Liver (tissue), 8 donors: ENCODE measurements at regions not wholly inside any gene's neighbourhood (a gene's known extent, or its start where the extent isn't known, plus 50 kb on each side); places are given as distances from the start of the nearest gene placed in this dataset.

Source experiments
- DNase-seq: peaks from one replicate; pipeline ENCODE4 v3.0.0-alpha.2; 2017; ENCODE audit warnings: low spot score
- H3K27ac ChIP-seq, 2 donors: one replicate each; pipeline ENCODE4 v1.7.0; 2013; ENCODE audit warnings: inconsistent platforms in 2 of 2, low read length in 2 of 2, control low read depth in 1 of 2, low read depth in 1 of 2, mild to moderate bottlenecking in 1 of 2
- H3K27me3 ChIP-seq, 4 donors: one replicate each; pipeline versions ENCODE4 v1.6.1 to v1.7.0; 2013; ENCODE audit warnings: low read length in 3 of 4, inconsistent platforms in 1 of 4, mild to moderate bottlenecking in 1 of 4, moderate library complexity in 1 of 4; ENCODE audit not compliant: control insufficient read depth in 4 of 4, insufficient read depth in 4 of 4
- H3K36me3 ChIP-seq, 4 donors: one replicate each; pipeline versions ENCODE4 v1.6.1 to v1.7.0; 2013; ENCODE audit warnings: low read length in 3 of 4, mild to moderate bottlenecking in 3 of 4, low read depth in 1 of 4, moderate library complexity in 1 of 4; ENCODE audit not compliant: control insufficient read depth in 4 of 4, insufficient read depth in 3 of 4
- H3K4me1 ChIP-seq, 4 donors: one replicate each; pipeline versions ENCODE4 v1.6.1 to v1.7.0; 2013; ENCODE audit warnings: low read length in 3 of 4, mild to moderate bottlenecking in 3 of 4, moderate library complexity in 1 of 4; ENCODE audit not compliant: control insufficient read depth in 4 of 4, insufficient read depth in 4 of 4
- H3K4me3 ChIP-seq, 3 donors: one replicate each; pipeline versions ENCODE4 v1.6.1 to v1.7.0; 2013; ENCODE audit warnings: low read length in 3 of 3, control low read depth in 1 of 3, low read depth in 1 of 3, mild to moderate bottlenecking in 1 of 3
- H3K9ac ChIP-seq, 2 donors: one replicate each; pipeline ENCODE4 v1.7.0; 2013; ENCODE audit warnings: low read length in 2 of 2, mild to moderate bottlenecking in 2 of 2, moderate library complexity in 2 of 2, control low read depth in 1 of 2, low read depth in 1 of 2
- H3K9me3 ChIP-seq, 4 donors: one replicate each; pipeline versions ENCODE4 v1.6.1 to v1.7.0; 2013; ENCODE audit warnings: low read length in 3 of 4; ENCODE audit not compliant: control insufficient read depth in 4 of 4
- CTCF ChIP-seq: fragments of 150-350 bp; IDR thresholded peaks from 2 replicates; pipeline ENCODE4 v1.5.1; 2017; ENCODE audit warnings: improper control_type of control experiment, low read depth, low read length; ENCODE audit not compliant: missing input control
- EGR1 ChIP-seq, 2 donors: IDR thresholded peaks; 2 replicates each; pipeline ENCODE4 v1.6.1; 2016 to 2018; ENCODE audit warnings: antibody characterized with exemption in 2 of 2, low read depth in 2 of 2
- FOXA1 ChIP-seq: IDR thresholded peaks from 2 replicates; pipeline ENCODE4 v1.6.1; 2016; ENCODE audit warnings: antibody characterized with exemption
- FOXA2 ChIP-seq: IDR thresholded peaks from 2 replicates; pipeline ENCODE4 v1.6.1; 2016; ENCODE audit warnings: antibody characterized with exemption
- GABPA ChIP-seq, 2 donors: IDR thresholded peaks in 1 of 2; conservative IDR thresholded peaks in 1 of 2; 2 replicates each; pipeline ENCODE4 v1.6.1; 2016; ENCODE audit warnings: antibody characterized with exemption in 2 of 2, mild to moderate bottlenecking in 1 of 2, moderate library complexity in 1 of 2
- HNF4A ChIP-seq, 2 donors: conservative IDR thresholded peaks; 2 replicates each; pipeline ENCODE4 v1.6.1; 2016; ENCODE audit warnings: antibody characterized with exemption in 2 of 2, mild to moderate bottlenecking in 2 of 2
- HNF4G ChIP-seq: IDR thresholded peaks from 2 replicates; pipeline ENCODE4 v1.6.1; 2016; ENCODE audit warnings: antibody characterized with exemption
- JUND ChIP-seq, 2 donors: IDR thresholded peaks; 2 replicates each; pipeline ENCODE4 v1.6.1; 2016; ENCODE audit warnings: antibody characterized with exemption in 2 of 2
- MAX ChIP-seq: IDR thresholded peaks from 2 replicates; pipeline ENCODE4 v1.6.1; 2016; ENCODE audit warnings: antibody characterized with exemption
- NR2F2 ChIP-seq: IDR thresholded peaks from 2 replicates; pipeline ENCODE4 v1.6.1; 2016; ENCODE audit warnings: antibody characterized with exemption
- RAD21 ChIP-seq, 2 donors: IDR thresholded peaks; 2 replicates each; pipeline ENCODE4 v1.6.1; 2016; ENCODE audit warnings: antibody characterized with exemption in 2 of 2, mild to moderate bottlenecking in 2 of 2
- RXRA ChIP-seq, 2 donors: IDR thresholded peaks; 2 replicates each; pipeline ENCODE4 v1.6.1; 2017 to 2018; ENCODE audit warnings: antibody characterized with exemption in 2 of 2, mild to moderate bottlenecking in 1 of 2
- SP1 ChIP-seq: IDR thresholded peaks from 2 replicates; pipeline ENCODE4 v1.6.1; 2018; ENCODE audit warnings: antibody characterized with exemption, mild to moderate bottlenecking
- TAF1 ChIP-seq: conservative IDR thresholded peaks from 2 replicates; pipeline ENCODE4 v1.6.1; 2016; ENCODE audit warnings: antibody characterized with exemption, mild to moderate bottlenecking
- YY1 ChIP-seq: IDR thresholded peaks from 2 replicates; pipeline ENCODE4 v1.6.1; 2016; ENCODE audit warnings: antibody characterized with exemption, mild to moderate bottlenecking
- ZBTB33 ChIP-seq: IDR thresholded peaks from 2 replicates; pipeline ENCODE4 v1.6.1; 2016; ENCODE audit warnings: antibody characterized with exemption
- WGBS: extraction: QIAGEN DNeasy Blood & Tissue Kit; methylation state at CpG from one replicate; pipeline ENCODE4 v1.1.7; 2013; 5-methylcytosine and 5-hydroxymethylcytosine counted together
- TF ChIP-seq, protein P1 (sequence below): IDR thresholded peaks from 2 replicates; pipeline ENCODE4 v1.6.1; 2016; ENCODE audit warnings: antibody characterized with exemption
- TF ChIP-seq, protein P2 (sequence below): IDR thresholded peaks from 2 replicates; pipeline ENCODE4 v1.6.1; 2016; ENCODE audit warnings: antibody characterized with exemption, mild to moderate bottlenecking
- donor health status: healthy.
- donor health status: healthy.
- donor health status: healthy.
- donor health status: healthy.
- donor health status: healthy.

GRCh38 chr3:170772175-170772574, 97.8 kb downstream of the RPL22L1 start:
- H3K4me1 ChIP-seq, result peaks cover 0 to 4% (median under 1%) of the 10 kb centered on the region in 4 donors
- H3K9ac ChIP-seq, result no peak overlapping the region
- TF ChIP-seq, protein P1, sequence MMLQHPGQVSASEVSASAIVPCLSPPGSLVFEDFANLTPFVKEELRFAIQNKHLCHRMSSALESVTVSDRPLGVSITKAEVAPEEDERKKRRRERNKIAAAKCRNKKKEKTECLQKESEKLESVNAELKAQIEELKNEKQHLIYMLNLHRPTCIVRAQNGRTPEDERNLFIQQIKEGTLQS, result no peak
- TF ChIP-seq FOXA2, result no peak
- no peak for TF ChIP-seq CTCF
- TF ChIP-seq MAX, result no peak
- TF ChIP-seq, protein P2, sequence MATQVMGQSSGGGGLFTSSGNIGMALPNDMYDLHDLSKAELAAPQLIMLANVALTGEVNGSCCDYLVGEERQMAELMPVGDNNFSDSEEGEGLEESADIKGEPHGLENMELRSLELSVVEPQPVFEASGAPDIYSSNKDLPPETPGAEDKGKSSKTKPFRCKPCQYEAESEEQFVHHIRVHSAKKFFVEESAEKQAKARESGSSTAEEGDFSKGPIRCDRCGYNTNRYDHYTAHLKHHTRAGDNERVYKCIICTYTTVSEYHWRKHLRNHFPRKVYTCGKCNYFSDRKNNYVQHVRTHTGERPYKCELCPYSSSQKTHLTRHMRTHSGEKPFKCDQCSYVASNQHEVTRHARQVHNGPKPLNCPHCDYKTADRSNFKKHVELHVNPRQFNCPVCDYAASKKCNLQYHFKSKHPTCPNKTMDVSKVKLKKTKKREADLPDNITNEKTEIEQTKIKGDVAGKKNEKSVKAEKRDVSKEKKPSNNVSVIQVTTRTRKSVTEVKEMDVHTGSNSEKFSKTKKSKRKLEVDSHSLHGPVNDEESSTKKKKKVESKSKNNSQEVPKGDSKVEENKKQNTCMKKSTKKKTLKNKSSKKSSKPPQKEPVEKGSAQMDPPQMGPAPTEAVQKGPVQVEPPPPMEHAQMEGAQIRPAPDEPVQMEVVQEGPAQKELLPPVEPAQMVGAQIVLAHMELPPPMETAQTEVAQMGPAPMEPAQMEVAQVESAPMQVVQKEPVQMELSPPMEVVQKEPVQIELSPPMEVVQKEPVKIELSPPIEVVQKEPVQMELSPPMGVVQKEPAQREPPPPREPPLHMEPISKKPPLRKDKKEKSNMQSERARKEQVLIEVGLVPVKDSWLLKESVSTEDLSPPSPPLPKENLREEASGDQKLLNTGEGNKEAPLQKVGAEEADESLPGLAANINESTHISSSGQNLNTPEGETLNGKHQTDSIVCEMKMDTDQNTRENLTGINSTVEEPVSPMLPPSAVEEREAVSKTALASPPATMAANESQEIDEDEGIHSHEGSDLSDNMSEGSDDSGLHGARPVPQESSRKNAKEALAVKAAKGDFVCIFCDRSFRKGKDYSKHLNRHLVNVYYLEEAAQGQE, result no peak
- no peak for TF ChIP-seq YY1
- TF ChIP-seq TAF1, result no peak
- TF ChIP-seq GABPA (IDR thresholded peaks at IDR 0.05 in 1 of 2, conservative IDR thresholded peaks at IDR 0.05 in 1 of 2), result no peak
- no peak for TF ChIP-seq FOXA1
- no peak for TF ChIP-seq RAD21 (IDR thresholded peaks at IDR 0.05)
- no peak for TF ChIP-seq EGR1 (IDR thresholded peaks at IDR 0.05; ENCODE audit: low read depth in 2 of 2)
- no peak for TF ChIP-seq JUND (IDR thresholded peaks at IDR 0.05)
- no peak for TF ChIP-seq HNF4A (conservative IDR thresholded peaks at IDR 0.05)
- TF ChIP-seq ZBTB33, result no peak
- no peak for TF ChIP-seq HNF4G
- no peak for TF ChIP-seq RXRA (IDR thresholded peaks at IDR 0.05)
- no peak for TF ChIP-seq NR2F2
- no peak for TF ChIP-seq SP1
- H3K27ac ChIP-seq, result no peak overlapping the region
- no peaks in the 10 kb centered on the region for H3K36me3 ChIP-seq
- no peak for DNase-seq
- 88% methylated on average over 1 of the region's 1 CpG for WGBS
- H3K27me3 ChIP-seq, result no peaks in the 10 kb centered on the region
- no peak overlapping the region for H3K4me3 ChIP-seq
- H3K9me3 ChIP-seq, result no peaks in the 10 kb centered on the region
